ENCODE measurements at regions not wholly inside any gene's neighbourhood (a gene's known extent, or its start where the extent isn't known, plus 50 kb on each side); places are given as distances from the start of the nearest gene placed in this dataset.

DNA sequence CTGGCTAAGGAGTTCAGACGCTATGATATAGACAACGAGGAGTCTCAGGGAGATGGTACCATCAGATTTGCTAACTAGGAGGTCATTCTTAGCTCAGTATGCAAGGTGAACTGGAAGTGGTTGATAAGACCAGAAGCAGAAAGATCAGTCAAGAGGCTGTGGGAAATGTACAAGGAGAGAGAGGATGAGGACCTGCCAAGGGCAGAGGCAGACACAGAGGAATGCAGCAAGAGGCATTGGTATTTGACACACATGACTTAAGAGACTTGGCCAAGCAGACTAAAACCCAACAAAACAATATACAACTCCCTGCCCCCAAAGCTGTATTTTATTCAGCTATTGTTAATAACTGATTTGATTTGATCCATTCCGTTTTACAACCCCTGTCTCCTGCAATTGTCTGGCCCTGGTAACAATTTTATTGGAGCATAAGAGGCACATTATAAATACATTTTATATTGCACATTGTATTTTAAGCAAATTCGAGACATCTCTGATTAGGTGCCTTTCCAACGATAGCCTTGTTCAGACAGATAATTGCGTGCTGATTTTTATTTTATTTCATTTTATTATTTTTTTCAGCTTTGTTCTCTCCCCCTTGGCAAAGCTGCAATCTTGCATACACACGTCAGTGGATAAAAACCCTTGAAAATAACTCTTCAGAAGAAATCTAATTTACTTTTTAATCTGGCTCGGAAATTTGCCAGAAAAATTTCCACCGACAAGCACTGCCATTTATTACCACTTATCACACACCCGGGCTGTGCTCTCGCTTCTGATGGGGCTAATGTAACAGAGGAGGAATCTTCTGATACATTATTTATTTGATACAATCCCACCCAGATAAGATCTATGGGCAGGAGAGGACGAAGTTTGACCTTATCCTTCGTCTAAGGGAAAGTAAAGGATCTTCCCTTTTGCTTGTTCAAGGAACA is 237.8 kb downstream of the NXPE2 start:
- TF ChIP-seq, protein P1, sequence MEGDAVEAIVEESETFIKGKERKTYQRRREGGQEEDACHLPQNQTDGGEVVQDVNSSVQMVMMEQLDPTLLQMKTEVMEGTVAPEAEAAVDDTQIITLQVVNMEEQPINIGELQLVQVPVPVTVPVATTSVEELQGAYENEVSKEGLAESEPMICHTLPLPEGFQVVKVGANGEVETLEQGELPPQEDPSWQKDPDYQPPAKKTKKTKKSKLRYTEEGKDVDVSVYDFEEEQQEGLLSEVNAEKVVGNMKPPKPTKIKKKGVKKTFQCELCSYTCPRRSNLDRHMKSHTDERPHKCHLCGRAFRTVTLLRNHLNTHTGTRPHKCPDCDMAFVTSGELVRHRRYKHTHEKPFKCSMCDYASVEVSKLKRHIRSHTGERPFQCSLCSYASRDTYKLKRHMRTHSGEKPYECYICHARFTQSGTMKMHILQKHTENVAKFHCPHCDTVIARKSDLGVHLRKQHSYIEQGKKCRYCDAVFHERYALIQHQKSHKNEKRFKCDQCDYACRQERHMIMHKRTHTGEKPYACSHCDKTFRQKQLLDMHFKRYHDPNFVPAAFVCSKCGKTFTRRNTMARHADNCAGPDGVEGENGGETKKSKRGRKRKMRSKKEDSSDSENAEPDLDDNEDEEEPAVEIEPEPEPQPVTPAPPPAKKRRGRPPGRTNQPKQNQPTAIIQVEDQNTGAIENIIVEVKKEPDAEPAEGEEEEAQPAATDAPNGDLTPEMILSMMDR (IDR thresholded peaks at IDR 0.05) = no peak
- no peak for TF ChIP-seq POLR2A (IDR thresholded peaks at IDR 0.05)

All from testis (tissue), 2 donors.